VCaP (cell line): ENCODE measurements at regions not wholly inside any gene's neighbourhood (a gene's known extent, or its start where the extent isn't known, plus 50 kb on each side); places are given as distances from the start of the nearest gene placed in this dataset.

Experiments
- H3K27ac ChIP-seq: fragments of 450-650 bp; 2 replicates; pipeline ENCODE4 v1.5.1; 2017
- TF ChIP-seq, protein P1 (sequence below): fragments of 450-650 bp; conservative IDR thresholded peaks from 2 replicates; pipeline ENCODE4 v1.5.1; 2017; ENCODE audit warnings: mild to moderate bottlenecking, moderate library complexity

GRCh38 chr16:55272744-55273143, 51.3 kb upstream of the IRX6 start:
- TF ChIP-seq, protein P1, sequence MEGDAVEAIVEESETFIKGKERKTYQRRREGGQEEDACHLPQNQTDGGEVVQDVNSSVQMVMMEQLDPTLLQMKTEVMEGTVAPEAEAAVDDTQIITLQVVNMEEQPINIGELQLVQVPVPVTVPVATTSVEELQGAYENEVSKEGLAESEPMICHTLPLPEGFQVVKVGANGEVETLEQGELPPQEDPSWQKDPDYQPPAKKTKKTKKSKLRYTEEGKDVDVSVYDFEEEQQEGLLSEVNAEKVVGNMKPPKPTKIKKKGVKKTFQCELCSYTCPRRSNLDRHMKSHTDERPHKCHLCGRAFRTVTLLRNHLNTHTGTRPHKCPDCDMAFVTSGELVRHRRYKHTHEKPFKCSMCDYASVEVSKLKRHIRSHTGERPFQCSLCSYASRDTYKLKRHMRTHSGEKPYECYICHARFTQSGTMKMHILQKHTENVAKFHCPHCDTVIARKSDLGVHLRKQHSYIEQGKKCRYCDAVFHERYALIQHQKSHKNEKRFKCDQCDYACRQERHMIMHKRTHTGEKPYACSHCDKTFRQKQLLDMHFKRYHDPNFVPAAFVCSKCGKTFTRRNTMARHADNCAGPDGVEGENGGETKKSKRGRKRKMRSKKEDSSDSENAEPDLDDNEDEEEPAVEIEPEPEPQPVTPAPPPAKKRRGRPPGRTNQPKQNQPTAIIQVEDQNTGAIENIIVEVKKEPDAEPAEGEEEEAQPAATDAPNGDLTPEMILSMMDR = no peak
- H3K27ac ChIP-seq = no peak overlapping the region

GRCh38 chr16:55273356-55273755, 50.6 kb upstream of the IRX6 start:
- TF ChIP-seq, protein P1 = no peak
- no peak overlapping the region for H3K27ac ChIP-seq

GRCh38 chr16:55273959-55274358, 50.0 kb upstream of the IRX6 start:
- TF ChIP-seq, protein P1 = no peak
- H3K27ac ChIP-seq = no peak overlapping the region
